Suprapubic skin (tissue), 4 donors: ENCODE measurements at regions not wholly inside any gene's neighbourhood (a gene's known extent, or its start where the extent isn't known, plus 50 kb on each side); places are given as distances from the start of the nearest gene placed in this dataset.
"Not testable (repeated sequence)": the region's sequence is repeated elsewhere in the genome, so short reads cannot be mapped to it uniquely, and the experiment has no call there.

Experiments used
- DNase-seq, 2 donors: peaks; one replicate each; pipeline ENCODE4 v3.0.0-alpha.2; 2019; ENCODE audit warnings: low spot score in 2 of 2
- H3K27ac ChIP-seq: fragments of 200-600 bp; sonication (generic); one replicate; pipeline ENCODE4 v1.5.1; 2019
- H3K27me3 ChIP-seq: fragments of 200-600 bp; sonication (generic); one replicate; pipeline ENCODE4 v1.5.1; 2019
- H3K36me3 ChIP-seq: fragments of 200-600 bp; sonication (generic); one replicate; pipeline ENCODE4 v1.5.1; 2019
- H3K4me1 ChIP-seq: fragments of 200-600 bp; sonication (generic); one replicate; pipeline ENCODE4 v1.5.1; 2019
- H3K4me3 ChIP-seq: fragments of 200-600 bp; sonication (generic); one replicate; pipeline ENCODE4 v1.5.1; 2019; ENCODE audit warnings: mild to moderate bottlenecking
- H3K9me3 ChIP-seq: fragments of 200-600 bp; sonication (generic); one replicate; pipeline ENCODE4 v1.5.1; 2019
- CTCF ChIP-seq, 2 donors: fragments of 200-600 bp in 1 of 2; fragments of 450-650 bp in 1 of 2; sonication (generic) in 1 of 2; IDR thresholded peaks; one replicate each; pipeline ENCODE4 v1.5.1; 2016 to 2019; ENCODE audit warnings: antibody characterized with exemption in 2 of 2, mild to moderate bottlenecking in 1 of 2, moderate library complexity in 1 of 2
- EP300 ChIP-seq: sonication (generic); formaldehyde crosslinking; IDR thresholded peaks from one replicate; pipeline ENCODE4 v1.6.1; 2017; ENCODE audit warnings: antibody characterized with exemption
- POLR2A ChIP-seq, 2 donors: fragments of 450-650 bp; IDR thresholded peaks; one replicate each; pipeline ENCODE4 v1.6.1; 2017; ENCODE audit warnings: antibody characterized with exemption in 2 of 2, mild to moderate bottlenecking in 2 of 2, moderate library complexity in 2 of 2
- POLR2AphosphoS5 ChIP-seq, 3 donors: sonication (generic); formaldehyde crosslinking; IDR thresholded peaks; one replicate each; pipeline ENCODE4 v1.6.1; 2017; ENCODE audit warnings: antibody characterized with exemption in 3 of 3
- WGBS: methylation state at CpG from one replicate; pipeline ENCODE4 v1.1.5; 2018; 5-methylcytosine and 5-hydroxymethylcytosine counted together

- WGBS = 38% methylated on average over 1 of the region's 1 CpG
- Histone ChIP-seq H3K4me1 (no peaks in the 10 kb centered on the region), H3K27me3 (no peaks in the 10 kb centered on the region), H3K27ac (no peak overlapping the region), H3K36me3 (no peaks in the 10 kb centered on the region), H3K9me3 (no peaks in the 10 kb centered on the region), H3K4me3 (no peak overlapping the region)
- no peak for TF ChIP-seq EP300
- TF ChIP-seq POLR2AphosphoS5 (IDR thresholded peaks at IDR 0.05) = no peak
- TF ChIP-seq POLR2A (IDR thresholded peaks at IDR 0.05) = no peak
- TF ChIP-seq CTCF (IDR thresholded peaks at IDR 0.05) = no peak
- no peak for DNase-seq
Observed at GRCh38 chr13:81001828-81002385, 661.0 kb upstream of the SPRY2 start.

- not testable (repeated sequence) for H3K4me3 ChIP-seq, H3K9me3 ChIP-seq, H3K27me3 ChIP-seq, H3K36me3 ChIP-seq, H3K27ac ChIP-seq, DNase-seq, H3K4me1 ChIP-seq
- 88% methylated on average over 13 of the region's 15 CpGs for WGBS
Observed at GRCh38 chr13:80998603-80999002, 657.7 kb upstream of the SPRY2 start.

- TF ChIP-seq EP300 = no peak
- H3K27ac ChIP-seq = no peak overlapping the region
- no peaks in the 10 kb centered on the region for H3K27me3 ChIP-seq
- H3K36me3 ChIP-seq = no peaks in the 10 kb centered on the region
- no peak for DNase-seq
- WGBS = 63% methylated on average over 1 of the region's 1 CpG
- peaks cover 3% of the 10 kb centered on the region for H3K9me3 ChIP-seq
- no peak overlapping the region for H3K4me3 ChIP-seq
- no peaks in the 10 kb centered on the region for H3K4me1 ChIP-seq
Observed at GRCh38 chr13:80989747-80990146, 648.8 kb upstream of the SPRY2 start.

- WGBS = 84% methylated on average over 6 of the region's 6 CpGs
- H3K4me1 ChIP-seq = no peaks in the 10 kb centered on the region
- H3K4me3 ChIP-seq = no peak overlapping the region
- no peaks in the 10 kb centered on the region for H3K36me3 ChIP-seq
- H3K9me3 ChIP-seq = peaks cover 3% of the 10 kb centered on the region
- TF ChIP-seq POLR2A (IDR thresholded peaks at IDR 0.05) (no peak), POLR2AphosphoS5 (IDR thresholded peaks at IDR 0.05) (no peak), EP300 (no peak), CTCF (IDR thresholded peaks at IDR 0.05) (no peak)
- H3K27me3 ChIP-seq = no peaks in the 10 kb centered on the region
- no peak overlapping the region for H3K27ac ChIP-seq
- no peak for DNase-seq
Observed at GRCh38 chr13:80989241-80989640, 648.3 kb upstream of the SPRY2 start.

GRCh38 chr13:80988391-80989151 lies 647.6 kb upstream of the SPRY2 start:
- peaks cover 3% of the 10 kb centered on the region for H3K9me3 ChIP-seq
- no peaks in the 10 kb centered on the region for H3K27me3 ChIP-seq
- no peak overlapping the region for H3K4me3 ChIP-seq
- TF ChIP-seq CTCF (IDR thresholded peaks at IDR 0.05) = no peak
- no peak for TF ChIP-seq POLR2AphosphoS5 (IDR thresholded peaks at IDR 0.05)
- TF ChIP-seq POLR2A (IDR thresholded peaks at IDR 0.05) = no peak
- no peak for TF ChIP-seq EP300
- DNase-seq = no peak
- no peaks in the 10 kb centered on the region for H3K36me3 ChIP-seq
- H3K4me1 ChIP-seq = no peaks in the 10 kb centered on the region
- H3K27ac ChIP-seq = no peak overlapping the region
- WGBS = 75% methylated on average over 6 of the region's 6 CpGs

- DNase-seq = no peak
- Histone ChIP-seq H3K27ac (no peak overlapping the region), H3K27me3 (no peaks in the 10 kb centered on the region), H3K36me3 (no peaks in the 10 kb centered on the region), H3K4me1 (no peaks in the 10 kb centered on the region), H3K4me3 (no peak overlapping the region), H3K9me3 (no peaks in the 10 kb centered on the region)
- 46% methylated on average over 9 of the region's 9 CpGs for WGBS
- TF ChIP-seq CTCF (IDR thresholded peaks at IDR 0.05) (peak; percentile 58 to 70), POLR2A (IDR thresholded peaks at IDR 0.05) (no peak)
Observed at GRCh38 chr13:80979035-80979641, 638.2 kb upstream of the SPRY2 start.
